ENCODE measurements at regions not wholly inside any gene's neighbourhood (a gene's known extent, or its start where the extent isn't known, plus 50 kb on each side); places are given as distances from the start of the nearest gene placed in this dataset.

GRCh38 chr12:124691429-124691828 is 124.0 kb upstream of the NCOR2 start:
- Histone ChIP-seq H3K27me3 (ENCODE audit: control insufficient read depth, insufficient read depth, low read length) (no peaks in the 10 kb centered on the region), H3K9ac (ENCODE audit: low read length) (no peak overlapping the region), H3K36me3 (ENCODE audit: control insufficient read depth, insufficient read depth, low read length) (no peaks in the 10 kb centered on the region), H3K4me1 (ENCODE audit: control insufficient read depth, insufficient read depth, low read length) (peaks cover 8% of the 10 kb centered on the region), H3K27ac (ENCODE audit: low read depth, low read length) (no peak overlapping the region), H3K4me3 (ENCODE audit: low read length) (no peak overlapping the region)

DNA sequence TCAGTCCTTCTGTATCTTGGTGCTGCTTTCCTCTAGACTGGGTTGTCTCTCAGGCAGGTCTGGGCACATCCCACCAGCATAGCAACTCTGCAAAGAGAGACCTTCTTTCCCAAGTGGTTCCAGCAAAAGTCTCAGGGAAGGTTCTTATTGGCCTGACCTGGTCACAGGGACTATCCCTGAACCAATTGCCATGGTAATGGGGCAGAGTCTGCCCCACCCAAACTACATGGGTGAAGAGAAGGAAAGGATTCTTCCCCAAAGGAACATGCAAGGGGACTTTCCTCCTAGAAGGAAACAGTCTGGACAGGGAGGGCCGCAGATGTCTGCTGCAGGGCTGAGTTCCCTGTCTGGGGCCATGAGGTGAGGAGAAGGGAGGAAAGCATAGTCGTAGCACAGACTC is 122.2 kb upstream of the NCOR2 start:
- Histone ChIP-seq H3K4me1 (ENCODE audit: control insufficient read depth, insufficient read depth, low read length) (peaks cover 18% of the 10 kb centered on the region), H3K27me3 (ENCODE audit: control insufficient read depth, insufficient read depth, low read length) (no peaks in the 10 kb centered on the region), H3K36me3 (ENCODE audit: control insufficient read depth, insufficient read depth, low read length) (no peaks in the 10 kb centered on the region), H3K27ac (ENCODE audit: low read depth, low read length) (no peak overlapping the region), H3K9ac (ENCODE audit: low read length) (no peak overlapping the region), H3K4me3 (ENCODE audit: low read length) (no peak overlapping the region)

GRCh38 chr12:124688356-124688992 is 121.1 kb upstream of the NCOR2 start:
- Histone ChIP-seq H3K27ac (ENCODE audit: low read depth, low read length) (peak overlapping the region; percentile 64), H3K36me3 (ENCODE audit: control insufficient read depth, insufficient read depth, low read length) (no peaks in the 10 kb centered on the region), H3K9ac (ENCODE audit: low read length) (no peak overlapping the region), H3K4me3 (ENCODE audit: low read length) (no peak overlapping the region), H3K4me1 (ENCODE audit: control insufficient read depth, insufficient read depth, low read length) (peaks cover 22% of the 10 kb centered on the region), H3K27me3 (ENCODE audit: control insufficient read depth, insufficient read depth, low read length) (no peaks in the 10 kb centered on the region)

- Histone ChIP-seq H3K27ac (ENCODE audit: low read depth, low read length) (peak overlapping the region; percentile 64), H3K4me1 (ENCODE audit: control insufficient read depth, insufficient read depth, low read length) (peaks cover 22% of the 10 kb centered on the region), H3K36me3 (ENCODE audit: control insufficient read depth, insufficient read depth, low read length) (no peaks in the 10 kb centered on the region), H3K27me3 (ENCODE audit: control insufficient read depth, insufficient read depth, low read length) (no peaks in the 10 kb centered on the region), H3K4me3 (ENCODE audit: low read length) (no peak overlapping the region), H3K9ac (ENCODE audit: low read length) (no peak overlapping the region)
Measured at GRCh38 chr12:124687917-124688316, 120.5 kb upstream of the NCOR2 start.

- Histone ChIP-seq H3K27ac (ENCODE audit: low read depth, low read length) (peak overlapping the region; percentile 64), H3K4me1 (ENCODE audit: control insufficient read depth, insufficient read depth, low read length) (peaks cover 27% of the 10 kb centered on the region), H3K9ac (ENCODE audit: low read length) (no peak overlapping the region), H3K27me3 (ENCODE audit: control insufficient read depth, insufficient read depth, low read length) (no peaks in the 10 kb centered on the region), H3K36me3 (ENCODE audit: control insufficient read depth, insufficient read depth, low read length) (no peaks in the 10 kb centered on the region), H3K4me3 (ENCODE audit: low read length) (no peak overlapping the region)
Measured at GRCh38 chr12:124687174-124687902, 119.9 kb upstream of the NCOR2 start.

GRCh38 chr12:124686370-124687173 is 119.2 kb upstream of the NCOR2 start:
- Histone ChIP-seq H3K27ac (ENCODE audit: low read depth, low read length) (peak overlapping the region; percentile 89), H3K9ac (ENCODE audit: low read length) (no peak overlapping the region), H3K36me3 (ENCODE audit: control insufficient read depth, insufficient read depth, low read length) (no peaks in the 10 kb centered on the region), H3K27me3 (ENCODE audit: control insufficient read depth, insufficient read depth, low read length) (no peaks in the 10 kb centered on the region), H3K4me1 (ENCODE audit: control insufficient read depth, insufficient read depth, low read length) (peaks cover 35% of the 10 kb centered on the region), H3K4me3 (ENCODE audit: low read length) (no peak overlapping the region)

DNA sequence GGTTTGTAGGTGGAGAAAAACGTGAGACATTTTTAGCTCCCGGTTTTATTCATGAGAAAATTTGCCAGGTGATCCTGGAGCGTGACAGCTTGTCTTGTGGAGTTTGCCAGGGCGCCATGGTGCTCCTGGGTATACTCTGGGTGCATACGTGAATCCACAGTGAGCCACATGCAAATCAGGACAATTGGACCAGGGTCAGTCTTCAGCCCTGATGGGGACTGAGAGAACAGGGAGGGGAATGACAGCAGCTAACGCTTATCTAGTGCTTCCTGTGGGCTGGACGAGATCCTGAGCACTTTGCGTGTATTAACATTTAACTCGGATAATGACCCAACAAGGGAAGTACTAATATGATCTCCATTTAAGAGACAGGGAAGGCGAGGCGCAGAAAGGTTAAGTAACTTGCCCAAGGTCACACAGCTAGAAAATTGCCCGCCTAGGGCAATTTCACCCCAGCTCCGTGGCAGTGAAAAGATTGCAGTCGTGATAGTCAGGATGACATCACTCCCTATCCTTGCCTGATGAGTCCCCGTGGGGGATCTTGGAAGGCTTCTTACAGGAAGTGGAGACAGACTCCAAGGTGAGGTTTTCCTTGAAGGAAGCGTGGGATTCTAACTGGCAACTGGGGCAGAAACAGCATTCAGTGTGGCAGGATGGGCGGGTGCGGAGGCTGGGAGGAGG is 118.4 kb upstream of the NCOR2 start:
- peak overlapping the region; percentile 89 for H3K27ac ChIP-seq (ENCODE audit: low read depth, low read length)
- H3K36me3 ChIP-seq (ENCODE audit: control insufficient read depth, insufficient read depth, low read length): no peaks in the 10 kb centered on the region
- H3K27me3 ChIP-seq (ENCODE audit: control insufficient read depth, insufficient read depth, low read length): no peaks in the 10 kb centered on the region
- H3K4me1 ChIP-seq (ENCODE audit: control insufficient read depth, insufficient read depth, low read length): peaks cover 36% of the 10 kb centered on the region
- H3K9ac ChIP-seq (ENCODE audit: low read length): no peak overlapping the region
- H3K4me3 ChIP-seq (ENCODE audit: low read length): no peak overlapping the region

- H3K27me3 ChIP-seq (ENCODE audit: control insufficient read depth, insufficient read depth, low read length): no peaks in the 10 kb centered on the region
- peak overlapping the region; percentile 89 for H3K27ac ChIP-seq (ENCODE audit: low read depth, low read length)
- H3K9ac ChIP-seq (ENCODE audit: low read length): no peak overlapping the region
- H3K36me3 ChIP-seq (ENCODE audit: control insufficient read depth, insufficient read depth, low read length): no peaks in the 10 kb centered on the region
- H3K4me1 ChIP-seq (ENCODE audit: control insufficient read depth, insufficient read depth, low read length): peaks cover 36% of the 10 kb centered on the region
- no peak overlapping the region for H3K4me3 ChIP-seq (ENCODE audit: low read length)
Measured at GRCh38 chr12:124684971-124685688, 117.7 kb upstream of the NCOR2 start.

GRCh38 chr12:124684496-124684895 is 117.1 kb upstream of the NCOR2 start:
- H3K36me3 ChIP-seq (ENCODE audit: control insufficient read depth, insufficient read depth, low read length): no peaks in the 10 kb centered on the region
- no peak overlapping the region for H3K4me3 ChIP-seq (ENCODE audit: low read length)
- peaks cover 42% of the 10 kb centered on the region for H3K4me1 ChIP-seq (ENCODE audit: control insufficient read depth, insufficient read depth, low read length)
- peak overlapping the region; percentile 89 for H3K27ac ChIP-seq (ENCODE audit: low read depth, low read length)
- H3K9ac ChIP-seq (ENCODE audit: low read length): peak overlapping the region; percentile 36
- no peaks in the 10 kb centered on the region for H3K27me3 ChIP-seq (ENCODE audit: control insufficient read depth, insufficient read depth, low read length)

DNA sequence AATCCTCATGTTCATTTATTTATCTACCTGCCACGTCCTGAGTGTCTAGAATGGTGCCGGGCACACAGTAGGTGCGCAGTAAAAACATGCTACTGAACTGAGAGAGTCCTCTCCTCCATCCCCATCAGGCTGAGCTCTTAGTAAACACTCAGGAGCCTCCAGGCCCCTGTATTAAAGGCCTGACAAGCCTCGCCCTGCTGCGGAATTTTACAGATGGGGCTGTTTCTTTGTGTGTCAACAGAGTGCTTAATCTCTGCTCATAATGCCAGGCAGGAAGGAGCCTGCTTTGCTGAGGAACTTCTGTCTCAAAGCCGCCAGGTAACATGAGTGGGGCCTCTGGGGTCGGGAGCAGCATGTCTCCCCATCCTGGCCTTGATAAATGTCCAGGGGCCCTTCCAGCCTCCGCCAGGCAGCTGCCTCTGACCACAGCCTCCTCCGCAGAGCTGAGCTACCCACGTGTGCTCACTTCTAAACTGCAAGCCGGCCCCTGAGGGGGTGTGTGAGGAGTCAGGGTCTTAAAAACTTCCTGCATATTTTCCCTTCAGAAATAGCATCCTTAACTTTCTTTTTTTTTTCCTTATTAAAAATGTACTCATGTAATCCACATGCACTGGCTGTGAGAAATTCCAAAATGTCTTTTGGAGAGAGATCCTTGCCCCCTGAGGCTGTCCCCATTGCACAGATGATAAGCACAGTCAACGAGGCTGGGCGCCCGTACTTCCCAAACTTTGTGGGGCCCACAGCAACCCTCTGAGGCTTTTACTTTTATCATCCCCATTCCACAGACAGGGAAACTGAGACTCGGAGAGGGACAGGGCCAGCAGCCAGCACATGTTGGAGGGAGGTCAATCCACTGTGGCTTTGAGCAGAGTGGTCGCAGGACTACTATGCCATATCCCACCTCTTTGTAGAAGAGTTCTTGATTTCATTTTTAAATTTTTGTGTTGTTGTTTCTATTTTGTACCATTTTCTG is 116.0 kb upstream of the NCOR2 start:
- Histone ChIP-seq H3K4me1 (ENCODE audit: control insufficient read depth, insufficient read depth, low read length) (peaks cover 50% of the 10 kb centered on the region), H3K27me3 (ENCODE audit: control insufficient read depth, insufficient read depth, low read length) (no peaks in the 10 kb centered on the region), H3K4me3 (ENCODE audit: low read length) (no peak overlapping the region), H3K27ac (ENCODE audit: low read depth, low read length) (peak overlapping the region; percentile 89), H3K9ac (ENCODE audit: low read length) (no peak overlapping the region), H3K36me3 (ENCODE audit: control insufficient read depth, insufficient read depth, low read length) (no peaks in the 10 kb centered on the region)
